ENCODE measurements at regions not wholly inside any gene's neighbourhood (a gene's known extent, or its start where the extent isn't known, plus 50 kb on each side); places are given as distances from the start of the nearest gene placed in this dataset.

DNA sequence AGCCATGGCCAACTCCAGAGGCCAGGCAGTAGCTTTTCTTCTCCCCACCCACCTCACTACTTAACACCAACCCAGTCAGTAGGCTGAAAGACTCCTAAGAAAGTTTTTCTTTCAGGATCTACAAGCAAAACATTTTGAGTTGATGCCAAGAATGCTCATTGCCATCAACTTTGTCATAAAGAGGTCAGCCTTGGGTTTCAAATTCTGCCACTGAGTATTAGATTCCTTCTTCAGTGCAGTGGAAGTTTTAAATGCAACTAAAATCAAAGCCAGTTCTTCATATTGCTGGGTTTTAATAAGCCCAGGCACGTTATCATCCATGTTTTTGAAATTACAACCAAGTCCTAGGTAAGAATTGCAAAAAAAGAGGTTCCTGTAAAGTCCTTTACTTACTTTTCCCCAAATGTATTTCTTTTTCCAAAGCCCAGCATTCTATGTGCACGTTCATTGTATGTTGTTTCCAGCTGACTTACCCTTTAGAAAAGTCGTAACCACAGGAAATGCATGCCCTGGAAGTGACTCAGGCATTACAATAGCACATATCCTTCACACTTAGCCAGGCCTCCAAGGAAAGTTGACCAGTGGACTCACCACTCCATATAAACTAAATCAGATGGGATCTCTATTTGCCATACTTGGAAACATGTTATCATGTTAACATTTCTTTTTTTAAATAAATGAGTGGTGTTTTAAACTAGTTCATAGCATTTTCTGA is 229.9 kb downstream of the SOX3 start:
- Histone ChIP-seq H3K9me3 (ENCODE audit: low read depth) (no peaks in the 10 kb centered on the region), H3K79me2 (no peaks in the 10 kb centered on the region), H3K9me2 (replicated peaks; ENCODE audit: insufficient read depth) (no peaks in the 10 kb centered on the region), H3K4me3 (no peak overlapping the region), H2AFZ (no peak overlapping the region), H3K27ac (no peak overlapping the region), H3K4me2 (no peak overlapping the region), H3K27me3 (no peaks in the 10 kb centered on the region), H4K20me1 (ENCODE audit: insufficient read depth, poor library complexity, severe bottlenecking) (no peaks in the 10 kb centered on the region), H3K36me3 (replicated peaks; ENCODE audit: insufficient read depth, low read depth) (no peaks in the 10 kb centered on the region), H3K4me1 (ENCODE audit: insufficient read depth) (no peaks in the 10 kb centered on the region)
- WGBS (ENCODE audit: low lambda C conversion rate, missing lambda C conversion rate), result 35% methylated on average over 3 of the region's 3 CpGs
- TF ChIP-seq, protein P1, sequence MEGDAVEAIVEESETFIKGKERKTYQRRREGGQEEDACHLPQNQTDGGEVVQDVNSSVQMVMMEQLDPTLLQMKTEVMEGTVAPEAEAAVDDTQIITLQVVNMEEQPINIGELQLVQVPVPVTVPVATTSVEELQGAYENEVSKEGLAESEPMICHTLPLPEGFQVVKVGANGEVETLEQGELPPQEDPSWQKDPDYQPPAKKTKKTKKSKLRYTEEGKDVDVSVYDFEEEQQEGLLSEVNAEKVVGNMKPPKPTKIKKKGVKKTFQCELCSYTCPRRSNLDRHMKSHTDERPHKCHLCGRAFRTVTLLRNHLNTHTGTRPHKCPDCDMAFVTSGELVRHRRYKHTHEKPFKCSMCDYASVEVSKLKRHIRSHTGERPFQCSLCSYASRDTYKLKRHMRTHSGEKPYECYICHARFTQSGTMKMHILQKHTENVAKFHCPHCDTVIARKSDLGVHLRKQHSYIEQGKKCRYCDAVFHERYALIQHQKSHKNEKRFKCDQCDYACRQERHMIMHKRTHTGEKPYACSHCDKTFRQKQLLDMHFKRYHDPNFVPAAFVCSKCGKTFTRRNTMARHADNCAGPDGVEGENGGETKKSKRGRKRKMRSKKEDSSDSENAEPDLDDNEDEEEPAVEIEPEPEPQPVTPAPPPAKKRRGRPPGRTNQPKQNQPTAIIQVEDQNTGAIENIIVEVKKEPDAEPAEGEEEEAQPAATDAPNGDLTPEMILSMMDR (IDR thresholded peaks at IDR 0.05; ENCODE audit: poor library complexity), result no peak
- TF ChIP-seq EZH2phosphoT487 (IDR thresholded peaks at IDR 0.05; ENCODE audit: low read depth, severe bottlenecking, unreplicated experiment) (no peak), EZH2 (IDR thresholded peaks at IDR 0.05; ENCODE audit: borderline replicate concordance) (no peak)
- no peak for DNase-seq (ENCODE audit: low spot score)

DNA sequence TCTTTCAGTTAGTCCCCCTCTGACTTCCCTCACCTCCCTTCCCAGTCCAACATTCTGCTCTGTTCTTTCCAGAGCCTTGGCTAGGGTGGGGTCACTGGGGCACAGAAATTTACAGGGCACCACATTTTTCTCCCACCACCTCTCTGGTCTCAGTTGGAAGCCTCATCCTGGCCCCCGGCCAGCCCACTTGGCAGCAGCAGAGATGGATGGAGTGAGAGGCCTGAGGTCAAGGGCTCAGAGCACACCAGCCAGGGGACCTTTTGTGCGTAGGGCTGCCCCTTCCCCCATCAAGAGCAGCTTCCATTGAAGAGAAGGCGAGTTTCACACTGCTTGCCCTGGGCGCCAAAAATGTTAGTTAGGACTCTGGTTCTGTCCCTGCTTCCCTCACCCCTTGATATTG is 230.9 kb downstream of the SOX3 start:
- Histone ChIP-seq H3K9me2 (replicated peaks; ENCODE audit: insufficient read depth) (no peaks in the 10 kb centered on the region), H3K4me1 (ENCODE audit: insufficient read depth) (no peaks in the 10 kb centered on the region), H3K27ac (no peak overlapping the region), H2AFZ (no peak overlapping the region), H3K79me2 (no peaks in the 10 kb centered on the region), H3K9me3 (ENCODE audit: low read depth) (no peaks in the 10 kb centered on the region), H3K4me3 (no peak overlapping the region), H3K36me3 (replicated peaks; ENCODE audit: insufficient read depth, low read depth) (no peaks in the 10 kb centered on the region), H3K4me2 (no peak overlapping the region), H3K27me3 (no peaks in the 10 kb centered on the region), H4K20me1 (ENCODE audit: insufficient read depth, poor library complexity, severe bottlenecking) (no peaks in the 10 kb centered on the region)
- DNase-seq (ENCODE audit: low spot score), result no peak
- 79% methylated on average over 4 of the region's 4 CpGs for WGBS (ENCODE audit: low lambda C conversion rate, missing lambda C conversion rate)
- TF ChIP-seq, protein P1 (IDR thresholded peaks at IDR 0.05; ENCODE audit: poor library complexity), result no peak

GRCh38 chrX:140250391-140250790 is 254.5 kb downstream of the SOX3 start:
- Histone ChIP-seq H3K9me2 (replicated peaks; ENCODE audit: insufficient read depth) (no peaks in the 10 kb centered on the region), H3K4me3 (no peak overlapping the region), H3K27me3 (no peaks in the 10 kb centered on the region), H2AFZ (no peak overlapping the region), H3K36me3 (replicated peaks; ENCODE audit: insufficient read depth, low read depth) (no peaks in the 10 kb centered on the region), H3K9me3 (ENCODE audit: low read depth) (no peaks in the 10 kb centered on the region), H4K20me1 (ENCODE audit: insufficient read depth, poor library complexity, severe bottlenecking) (no peaks in the 10 kb centered on the region), H3K79me2 (no peaks in the 10 kb centered on the region), H3K4me2 (no peak overlapping the region), H3K27ac (no peak overlapping the region), H3K4me1 (ENCODE audit: insufficient read depth) (no peaks in the 10 kb centered on the region)
- DNase-seq (ENCODE audit: low spot score), result no peak
- TF ChIP-seq EZH2phosphoT487 (IDR thresholded peaks at IDR 0.05; ENCODE audit: low read depth, severe bottlenecking, unreplicated experiment) (no peak), EZH2 (IDR thresholded peaks at IDR 0.05; ENCODE audit: borderline replicate concordance) (no peak)
- TF ChIP-seq, protein P1 (IDR thresholded peaks at IDR 0.05; ENCODE audit: poor library complexity), result no peak
- 72% methylated on average over 10 of the region's 10 CpGs for WGBS (ENCODE audit: low lambda C conversion rate, missing lambda C conversion rate)
